ENCODE measurements at regions not wholly inside any gene's neighbourhood (a gene's known extent, or its start where the extent isn't known, plus 50 kb on each side); places are given as distances from the start of the nearest gene placed in this dataset.

- TF ChIP-seq EZH2 (IDR thresholded peaks at IDR 0.05) (no peak), POLR2AphosphoS5 (IDR thresholded peaks at IDR 0.05; ENCODE audit: borderline replicate concordance, low read depth, low read length) (no peak), FOXP2 (optimal IDR thresholded peaks at IDR 0.05; ENCODE audit: control extremely low read depth, extremely low read length, insufficient read depth) (no peak)
Measured at GRCh38 chr1:79716447-79716846, 709.9 kb upstream of the ADGRL4 start.

All from SK-N-MC (cell line).